SH-SY5Y (cell line): ENCODE measurements at regions not wholly inside any gene's neighbourhood (a gene's known extent, or its start where the extent isn't known, plus 50 kb on each side); places are given as distances from the start of the nearest gene placed in this dataset.

Source experiments
- GATA2 ChIP-seq: IDR thresholded peaks from 2 replicates; pipeline ENCODE4 v1.6.1; 2011; ENCODE audit warnings: mild to moderate bottlenecking, low read depth, low read length
- GATA3 ChIP-seq: IDR thresholded peaks from 2 replicates; pipeline ENCODE4 v1.6.1; 2011; ENCODE audit warnings: low read depth, mild to moderate bottlenecking, low read length, moderate library complexity

- no peak for TF ChIP-seq GATA2
- no peak for TF ChIP-seq GATA3
Observed at GRCh38 chr12:85661461-85662206, 174.6 kb downstream of the RASSF9 start.
